IMR-90 (cell line): ENCODE measurements at regions not wholly inside any gene's neighbourhood (a gene's known extent, or its start where the extent isn't known, plus 50 kb on each side); places are given as distances from the start of the nearest gene placed in this dataset.

Source experiments
- ATAC-seq: fragments of 200-7000 bp; cut with Tn5 transposase; 2 replicates; pipeline ENCODE4 v1.9.1; 2020; ENCODE audit warnings: low read depth, mild to moderate bottlenecking, moderate library complexity
- BruUV-seq: library from RNA; stranded (reverse); fragments of 400-500 nt; replicated peaks from 2 replicates; lab custom pipeline; 2021; lab: Mats Ljungman, UMichigan
- CTCF ChIA-PET: fragments of 300-600 bp; formaldehyde crosslinking; extraction: SDS; loops from one replicate; lab custom pipeline; 2021; ENCODE audit warnings: antibody characterized with exemption; lab: Yijun Ruan, JAX
- POLR2A ChIA-PET: fragments of 300-600 bp; sonication (Branson Sonifier 250); formaldehyde crosslinking; loops from one replicate; lab custom pipeline; 2022; ENCODE audit warnings: antibody characterized with exemption; ENCODE audit not compliant: unreplicated experiment; lab: Charles Lee
- DNase-seq: peaks from one replicate; pipeline ENCODE4 v3.0.0; 2013
- H2AFZ ChIP-seq: replicated peaks from 2 replicates; pipeline ENCODE3; 2013; ENCODE audit warnings: low read length, mild to moderate bottlenecking; ENCODE audit not compliant: poor library complexity
- H2AK5ac ChIP-seq: 2 replicates; pipeline ENCODE4 v1.6.1; 2013; ENCODE audit warnings: low read depth, low read length, inconsistent platforms
- H2AK9ac ChIP-seq: replicated peaks from 2 replicates; pipeline ENCODE3; 2013; ENCODE audit warnings: mild to moderate bottlenecking, low read depth, low read length, moderate library complexity; ENCODE audit not compliant: poor library complexity
- H2BK120ac ChIP-seq: 2 replicates; pipeline ENCODE4 v1.6.1; 2013; ENCODE audit warnings: low read depth, low read length, inconsistent platforms
- H2BK15ac ChIP-seq: 3 replicates; pipeline ENCODE4 v1.6.1; 2013; ENCODE audit warnings: low read depth, low read length, inconsistent platforms
- H2BK20ac ChIP-seq: 2 replicates; pipeline ENCODE4 v1.6.1; 2013; ENCODE audit warnings: low read depth, mild to moderate bottlenecking, inconsistent platforms, low read length, moderate library complexity
- H2BK5ac ChIP-seq: 2 replicates; pipeline ENCODE4 v1.6.1; 2013; ENCODE audit warnings: mild to moderate bottlenecking, low read depth, low read length, inconsistent platforms; ENCODE audit not compliant: poor library complexity, severe bottlenecking
- H3K14ac ChIP-seq: replicated peaks from 2 replicates; pipeline ENCODE4 v1.6.1; 2013; ENCODE audit warnings: low read depth, low read length, inconsistent platforms
- H3K18ac ChIP-seq: 2 replicates; pipeline ENCODE4 v1.6.1; 2013; ENCODE audit warnings: low read depth, low read length, control low read depth
- H3K23ac ChIP-seq: 2 replicates; pipeline ENCODE4 v1.6.1; 2013; ENCODE audit warnings: low read depth, low read length, inconsistent platforms
- H3K27ac ChIP-seq: 2 replicates; pipeline ENCODE4 v1.5.1; 2013; ENCODE audit warnings: mild to moderate bottlenecking, control low read depth, low read length; ENCODE audit not compliant: insufficient read depth
- H3K27me3 ChIP-seq: 2 replicates; pipeline ENCODE4 v1.6.1; 2013; ENCODE audit warnings: low read length; ENCODE audit not compliant: control insufficient read depth, insufficient read depth
- H3K36me3 ChIP-seq: 2 replicates; pipeline ENCODE4 v1.6.1; 2013; ENCODE audit warnings: low read length, mixed read lengths; ENCODE audit not compliant: control insufficient read depth, insufficient read depth
- H3K4ac ChIP-seq: 2 replicates; pipeline ENCODE4 v1.6.1; 2013; ENCODE audit warnings: low read depth, low read length, inconsistent platforms
- H3K4me1 ChIP-seq: 2 replicates; pipeline ENCODE4 v1.6.1; 2013; ENCODE audit warnings: low read length, mixed read lengths; ENCODE audit not compliant: control insufficient read depth, insufficient read depth
- H3K4me2 ChIP-seq: 2 replicates; pipeline ENCODE4 v1.6.1; 2013; ENCODE audit warnings: low read depth, mild to moderate bottlenecking, control low read depth, low read length, moderate library complexity
- H3K4me3 ChIP-seq: 2 replicates; pipeline ENCODE4 v1.5.1; 2013; ENCODE audit warnings: low read depth, mild to moderate bottlenecking, control low read depth, low read length, moderate library complexity; ENCODE audit not compliant: insufficient read depth
- H3K56ac ChIP-seq: 2 replicates; pipeline ENCODE4 v1.6.1; 2013; ENCODE audit warnings: low read length, inconsistent platforms; ENCODE audit not compliant: insufficient read depth; ENCODE audit errors: extremely low read depth
- H3K79me1 ChIP-seq, 2 experiments: 2 replicates each; pipeline ENCODE4 v1.6.1; 2013; ENCODE audit warnings: low read length in 2 of 2, inconsistent platforms in 1 of 2, low read depth in 1 of 2
- H3K9ac ChIP-seq: 2 replicates; pipeline ENCODE4 v1.6.1; 2013; ENCODE audit warnings: low read depth, low read length, control low read depth
- H3K9me1 ChIP-seq: 2 replicates; pipeline ENCODE4 v1.6.1; 2013; ENCODE audit warnings: low read length, inconsistent platforms; ENCODE audit not compliant: insufficient read depth
- H3K9me3 ChIP-seq: 2 replicates; pipeline ENCODE4 v1.6.1; 2013; ENCODE audit warnings: low read length; ENCODE audit not compliant: control insufficient read depth, insufficient read depth
- H4K20me1 ChIP-seq: 2 replicates; pipeline ENCODE4 v1.6.1; 2013; ENCODE audit warnings: low read length, inconsistent platforms; ENCODE audit not compliant: insufficient read depth
- H4K5ac ChIP-seq: 2 replicates; pipeline ENCODE4 v1.6.1; 2013; ENCODE audit warnings: mild to moderate bottlenecking, low read depth, low read length, control low read depth
- H4K8ac ChIP-seq, 2 experiments: 2 replicates each; pipeline ENCODE4 v1.6.1; 2013; ENCODE audit warnings: low read depth in 2 of 2, low read length in 2 of 2, control low read depth in 1 of 2, inconsistent platforms in 1 of 2
- H4K91ac ChIP-seq: 2 replicates; pipeline ENCODE4 v1.6.1; 2013; ENCODE audit warnings: low read depth, low read length, inconsistent platforms; ENCODE audit not compliant: insufficient read depth
- BHLHE40 ChIP-seq: fragments of 150-350 bp; IDR thresholded peaks from 2 replicates; pipeline ENCODE4 v1.6.1; 2016; ENCODE audit warnings: mild to moderate bottlenecking, low read depth, low read length
- CEBPB ChIP-seq: IDR thresholded peaks from 2 replicates; pipeline ENCODE4 v1.6.1; 2012; ENCODE audit warnings: low read depth, low read length, improper control_type of control experiment
- CHD1 ChIP-seq: IDR thresholded peaks from 2 replicates; pipeline ENCODE4 v1.6.1; 2012; ENCODE audit warnings: low read depth, low read length, improper control_type of control experiment
- FOS ChIP-seq: fragments of 150-350 bp; IDR thresholded peaks from 2 replicates; pipeline ENCODE4 v1.6.1; 2016; ENCODE audit warnings: low read depth, low read length
- MAFK ChIP-seq: IDR thresholded peaks from 2 replicates; pipeline ENCODE4 v1.6.1; 2012; ENCODE audit warnings: low read depth, low read length, improper control_type of control experiment
- MXI1 ChIP-seq: IDR thresholded peaks from 2 replicates; pipeline ENCODE4 v1.6.1; 2012; ENCODE audit warnings: low read depth, mild to moderate bottlenecking, low read length, moderate library complexity, borderline replicate concordance
- NFE2L2 ChIP-seq: fragments of 150-350 bp; IDR thresholded peaks from 2 replicates; pipeline ENCODE4 v1.6.1; 2016; ENCODE audit warnings: low read depth, mild to moderate bottlenecking, low read length
- POLR2A ChIP-seq: IDR thresholded peaks from 2 replicates; pipeline ENCODE4 v1.6.1; 2012; ENCODE audit warnings: mild to moderate bottlenecking, low read depth, low read length
- RCOR1 ChIP-seq: IDR thresholded peaks from 2 replicates; pipeline ENCODE4 v1.6.1; 2012; ENCODE audit warnings: mild to moderate bottlenecking, low read length, improper control_type of control experiment; ENCODE audit not compliant: insufficient replicate concordance
- SMC3 ChIP-seq: fragments of 150-350 bp; IDR thresholded peaks from 2 replicates; pipeline ENCODE4 v1.6.1; 2016; ENCODE audit warnings: low read depth, mild to moderate bottlenecking, antibody characterized with exemption, low read length, moderate library complexity
- WGBS, 2 experiments: methylation state at CpG; one replicate each; pipeline versions ENCODE4 v1.1.5 to v1.1.7; 2013; ENCODE audit warnings: missing lambda C conversion rate in 2 of 2; ENCODE audit not compliant: insufficient read length in 1 of 2; ENCODE audit errors: extremely low coverage in 2 of 2; 5-methylcytosine and 5-hydroxymethylcytosine counted together
- dilution Hi-C: fragments of 300-500 bp; cut with HindIII; formaldehyde crosslinking; loops from one replicate; pipeline ENCODE4 v1.14.3; 2018; ENCODE audit warnings: low sequenced_read_pairs; ENCODE audit not compliant: unreplicated experiment
- in situ Hi-C: fragments of 300-500 bp; cut with MboI; formaldehyde crosslinking; loops from 3 replicates; pipeline ENCODE4 v1.14.3; 2019; ENCODE audit warnings: low sequenced_read_pairs, inconsistent platforms, mixed read lengths
- intact Hi-C: fragments of 100-400 bp; cut with micrococcal nuclease; formaldehyde crosslinking; loops from 2 replicates; pipeline ENCODE4 v1.10.0; 2022
- TF ChIP-seq, protein P1 (sequence below): fragments of 150-350 bp; IDR thresholded peaks from 2 replicates; pipeline ENCODE4 v1.6.1; 2017; ENCODE audit warnings: mild to moderate bottlenecking, antibody characterized with exemption, low read length, low read depth
- TF ChIP-seq, protein P2 (sequence below): conservative IDR thresholded peaks from 2 replicates; pipeline ENCODE4 v1.5.1; 2012; ENCODE audit warnings: mild to moderate bottlenecking, low read depth, low read length, improper control_type of control experiment
- TF ChIP-seq, protein P3 (sequence below): fragments of 150-350 bp; IDR thresholded peaks from 2 replicates; pipeline ENCODE4 v1.6.1; 2016; ENCODE audit warnings: low read depth, mild to moderate bottlenecking, low read length, moderate library complexity, borderline replicate concordance

DNA sequence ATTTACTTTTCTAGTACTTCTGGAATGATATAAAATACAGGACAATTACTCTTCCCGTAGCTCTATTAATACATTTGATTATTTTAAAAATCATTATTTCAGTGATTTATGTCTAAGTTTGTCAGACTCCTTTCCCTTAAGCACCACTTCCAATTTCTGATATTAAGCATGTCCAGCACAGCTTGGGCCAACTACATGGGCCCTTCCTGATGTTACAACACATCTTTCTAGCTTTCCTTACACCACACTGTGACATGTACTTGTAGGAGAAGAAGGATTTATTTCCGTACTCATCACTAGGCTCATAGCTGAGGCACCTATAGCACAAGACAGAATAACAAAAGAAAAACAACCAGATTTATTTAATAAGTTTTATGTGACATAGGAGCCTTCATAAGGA, 134.8 kb upstream of the HNRNPA3 start:
- H3K4me1 ChIP-seq: no peaks in the 10 kb centered on the region
- H2AK9ac ChIP-seq: no peak overlapping the region
- H2BK120ac ChIP-seq: no peak overlapping the region
- H3K36me3 ChIP-seq: no peaks in the 10 kb centered on the region
- no peaks in the 10 kb centered on the region for H3K9me3 ChIP-seq
- ATAC-seq: no peak
- H2AK5ac ChIP-seq: no peak overlapping the region
- no peak overlapping the region for H2BK20ac ChIP-seq
- intact Hi-C loops (no loop called here), dilution Hi-C loops (no loop called here), in situ Hi-C loops (no loop called here)
- H2BK5ac ChIP-seq: no peak overlapping the region
- H2AFZ ChIP-seq: no peak overlapping the region
- no CpG with 5 or more reads among the region's 2 CpGs for WGBS, 2 experiments
- H3K27ac ChIP-seq: no peak overlapping the region
- no peaks in the 10 kb centered on the region for H3K79me1 ChIP-seq
- H3K9ac ChIP-seq: no peak overlapping the region
- no peak overlapping the region for H4K91ac ChIP-seq
- ChIA-PET POLR2A (no interaction called here), CTCF (interaction anchor here (0.8 to 0.9 kb wide), 2 partner anchors 19 to 49 kb away, joined by 3 to 5 read pairs; no protein-coding TSS in a partner anchor)
- H3K4me2 ChIP-seq: no peak overlapping the region
- TF ChIP-seq, protein P1, sequence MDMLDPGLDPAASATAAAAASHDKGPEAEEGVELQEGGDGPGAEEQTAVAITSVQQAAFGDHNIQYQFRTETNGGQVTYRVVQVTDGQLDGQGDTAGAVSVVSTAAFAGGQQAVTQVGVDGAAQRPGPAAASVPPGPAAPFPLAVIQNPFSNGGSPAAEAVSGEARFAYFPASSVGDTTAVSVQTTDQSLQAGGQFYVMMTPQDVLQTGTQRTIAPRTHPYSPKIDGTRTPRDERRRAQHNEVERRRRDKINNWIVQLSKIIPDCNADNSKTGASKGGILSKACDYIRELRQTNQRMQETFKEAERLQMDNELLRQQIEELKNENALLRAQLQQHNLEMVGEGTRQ: no peak
- TF ChIP-seq, protein P2, sequence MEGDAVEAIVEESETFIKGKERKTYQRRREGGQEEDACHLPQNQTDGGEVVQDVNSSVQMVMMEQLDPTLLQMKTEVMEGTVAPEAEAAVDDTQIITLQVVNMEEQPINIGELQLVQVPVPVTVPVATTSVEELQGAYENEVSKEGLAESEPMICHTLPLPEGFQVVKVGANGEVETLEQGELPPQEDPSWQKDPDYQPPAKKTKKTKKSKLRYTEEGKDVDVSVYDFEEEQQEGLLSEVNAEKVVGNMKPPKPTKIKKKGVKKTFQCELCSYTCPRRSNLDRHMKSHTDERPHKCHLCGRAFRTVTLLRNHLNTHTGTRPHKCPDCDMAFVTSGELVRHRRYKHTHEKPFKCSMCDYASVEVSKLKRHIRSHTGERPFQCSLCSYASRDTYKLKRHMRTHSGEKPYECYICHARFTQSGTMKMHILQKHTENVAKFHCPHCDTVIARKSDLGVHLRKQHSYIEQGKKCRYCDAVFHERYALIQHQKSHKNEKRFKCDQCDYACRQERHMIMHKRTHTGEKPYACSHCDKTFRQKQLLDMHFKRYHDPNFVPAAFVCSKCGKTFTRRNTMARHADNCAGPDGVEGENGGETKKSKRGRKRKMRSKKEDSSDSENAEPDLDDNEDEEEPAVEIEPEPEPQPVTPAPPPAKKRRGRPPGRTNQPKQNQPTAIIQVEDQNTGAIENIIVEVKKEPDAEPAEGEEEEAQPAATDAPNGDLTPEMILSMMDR: no peak
- TF ChIP-seq, protein P3, sequence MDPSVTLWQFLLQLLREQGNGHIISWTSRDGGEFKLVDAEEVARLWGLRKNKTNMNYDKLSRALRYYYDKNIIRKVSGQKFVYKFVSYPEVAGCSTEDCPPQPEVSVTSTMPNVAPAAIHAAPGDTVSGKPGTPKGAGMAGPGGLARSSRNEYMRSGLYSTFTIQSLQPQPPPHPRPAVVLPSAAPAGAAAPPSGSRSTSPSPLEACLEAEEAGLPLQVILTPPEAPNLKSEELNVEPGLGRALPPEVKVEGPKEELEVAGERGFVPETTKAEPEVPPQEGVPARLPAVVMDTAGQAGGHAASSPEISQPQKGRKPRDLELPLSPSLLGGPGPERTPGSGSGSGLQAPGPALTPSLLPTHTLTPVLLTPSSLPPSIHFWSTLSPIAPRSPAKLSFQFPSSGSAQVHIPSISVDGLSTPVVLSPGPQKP: no peak
- TF ChIP-seq MXI1 (no peak), SMC3 (no peak), POLR2A (no peak), RCOR1 (no peak), MAFK (no peak), NFE2L2 (no peak), CHD1 (no peak), FOS (no peak), CEBPB (no peak), BHLHE40 (no peak)
- H4K20me1 ChIP-seq: no peaks in the 10 kb centered on the region
- H3K14ac ChIP-seq: no peak overlapping the region
- no peak overlapping the region for H4K5ac ChIP-seq
- H3K27me3 ChIP-seq: no peaks in the 10 kb centered on the region
- DNase-seq: no peak
- no peak overlapping the region for H3K4me3 ChIP-seq
- no peak overlapping the region for H3K18ac ChIP-seq
- H2BK15ac ChIP-seq: no peak overlapping the region
- no peaks in the 10 kb centered on the region for H3K9me1 ChIP-seq
- no peak overlapping the region for H3K23ac ChIP-seq
- no peak overlapping the region for H3K4ac ChIP-seq
- BruUV-seq: no TSS peak
- no peak overlapping the region for H3K56ac ChIP-seq
- H4K8ac ChIP-seq: no peak overlapping the region
